ENCODE measurements at regions not wholly inside any gene's neighbourhood (a gene's known extent, or its start where the extent isn't known, plus 50 kb on each side); places are given as distances from the start of the nearest gene placed in this dataset.

GRCh38 chr6:21500314-21501020 lies 93.1 kb upstream of the SOX4 start:
- no peak for TF ChIP-seq REST (IDR thresholded peaks at IDR 0.05; ENCODE audit: insufficient read depth in 1 of 2, low read depth in 2 of 2, low read length in 1 of 2)
- no peak for TF ChIP-seq POLR2AphosphoS5 (IDR thresholded peaks at IDR 0.05; ENCODE audit: low read depth, low read length)
